ENCODE measurements at regions not wholly inside any gene's neighbourhood (a gene's known extent, or its start where the extent isn't known, plus 50 kb on each side); places are given as distances from the start of the nearest gene placed in this dataset.

GRCh38 chr21:22630953-22631465 is 1632.8 kb downstream of the NCAM2 start:
- TF ChIP-seq CTCF (IDR thresholded peaks at IDR 0.05): no peak
- TF ChIP-seq ZFX (IDR thresholded peaks at IDR 0.05; ENCODE audit: borderline replicate concordance): no peak

Measured in 22Rv1 (cell line).